Panc1 (cell line): ENCODE measurements at regions not wholly inside any gene's neighbourhood (a gene's known extent, or its start where the extent isn't known, plus 50 kb on each side); places are given as distances from the start of the nearest gene placed in this dataset.

Experiments
- ATAC-seq: fragments of 200-7000 bp; cut with Tn5 transposase; 2 replicates; pipeline ENCODE4 v1.9.1; 2020; ENCODE audit warnings: mild to moderate bottlenecking, moderate library complexity
- BruUV-seq: library from RNA; stranded (reverse); fragments of 400-500 nt; replicated peaks from 2 replicates; lab custom pipeline; 2021; lab: Mats Ljungman, UMichigan
- CTCF ChIA-PET: fragments of 300-600 bp; sonication (Branson Sonifier 250); formaldehyde crosslinking; loops from one replicate; lab custom pipeline; 2022; ENCODE audit warnings: antibody characterized with exemption; lab: Charles Lee
- POLR2A ChIA-PET: fragments of 300-600 bp; sonication (Branson Sonifier 250); formaldehyde crosslinking; loops from one replicate; lab custom pipeline; 2022; ENCODE audit warnings: antibody characterized with exemption; lab: Charles Lee
- DNase-seq: peaks from one replicate; pipeline ENCODE4 v3.0.0-alpha.2; 2010; ENCODE audit warnings: low read depth, low spot score
- H3K27ac ChIP-seq: 2 replicates; pipeline ENCODE4 v1.5.1; 2011; ENCODE audit warnings: mild to moderate bottlenecking, low read length, inconsistent platforms
- H3K27me3 ChIP-seq: fragments of 200-500 bp; sonication (Bioruptor generic); 2 replicates; pipeline ENCODE4 v1.6.0; 2014; ENCODE audit warnings: low read length, inconsistent platforms; ENCODE audit not compliant: control insufficient read depth, insufficient read depth
- H3K36me3 ChIP-seq: fragments of 200-500 bp; sonication (Bioruptor generic); 2 replicates; pipeline ENCODE4 v1.5.1; 2014; ENCODE audit warnings: inconsistent platforms, mild to moderate bottlenecking, low read length, moderate library complexity; ENCODE audit not compliant: control insufficient read depth, insufficient read depth
- H3K4me1 ChIP-seq: 2 replicates; pipeline ENCODE4 v1.5.1; 2011; ENCODE audit warnings: inconsistent platforms, mild to moderate bottlenecking, low read length, moderate library complexity; ENCODE audit not compliant: control insufficient read depth, insufficient read depth
- H3K4me3 ChIP-seq, 2 experiments: 2 replicates each; pipeline ENCODE4 v1.5.1; 2011 to 2012; ENCODE audit warnings: low read depth in 2 of 2, low read length in 2 of 2, mild to moderate bottlenecking in 2 of 2, inconsistent platforms in 1 of 2, moderate library complexity in 1 of 2
- H3K9me3 ChIP-seq: fragments of 200-500 bp; sonication (Bioruptor generic); 2 replicates; pipeline ENCODE4 v1.5.1; 2014; ENCODE audit warnings: low read depth, mild to moderate bottlenecking, inconsistent platforms, low read length, moderate library complexity; ENCODE audit not compliant: control insufficient read depth, insufficient read depth
- CTCF ChIP-seq: fragments of 450-650 bp; IDR thresholded peaks from 2 replicates; pipeline ENCODE4 v1.5.1; 2017; ENCODE audit warnings: mild to moderate bottlenecking
- POLR2AphosphoS5 ChIP-seq: IDR thresholded peaks from 2 replicates; pipeline ENCODE4 v1.6.1; 2012; ENCODE audit warnings: mild to moderate bottlenecking, low read depth, low read length, moderate library complexity
- REST ChIP-seq, 2 experiments: IDR thresholded peaks; 2 replicates each; pipeline ENCODE4 v1.6.1; 2011 to 2012; ENCODE audit warnings: low read depth in 2 of 2, control low read depth in 1 of 2, low read length in 1 of 2, mild to moderate bottlenecking in 1 of 2, moderate library complexity in 1 of 2; ENCODE audit not compliant: insufficient read depth in 1 of 2
- SIN3A ChIP-seq: IDR thresholded peaks from 2 replicates; pipeline ENCODE4 v1.6.1; 2012; ENCODE audit warnings: low read depth, mild to moderate bottlenecking, low read length, moderate library complexity, borderline replicate concordance; ENCODE audit not compliant: insufficient read depth
- TCF7L2 ChIP-seq: IDR thresholded peaks from 2 replicates; pipeline ENCODE4 v1.6.1; 2011; ENCODE audit warnings: mild to moderate bottlenecking, low read depth, low read length, inconsistent platforms
- in situ Hi-C: cut with HindIII; loops from 2 replicates; pipeline ENCODE4 v1.10.0; 2016; ENCODE audit warnings: low sequenced_read_pairs, low pct_unique_long_range_greater_than_20kb
- intact Hi-C: fragments of 100-400 bp; cut with micrococcal nuclease; formaldehyde crosslinking; loops from one replicate; pipeline ENCODE4 v1.10.0; 2022; ENCODE audit not compliant: unreplicated experiment

- Histone ChIP-seq H3K9me3 (no peaks in the 10 kb centered on the region), H3K36me3 (no peaks in the 10 kb centered on the region), H3K4me3 (no peak overlapping the region), H3K27me3 (no peaks in the 10 kb centered on the region), H3K4me1 (no peaks in the 10 kb centered on the region), H3K27ac (no peak overlapping the region)
- no TSS peak for BruUV-seq
- TF ChIP-seq SIN3A (no peak), POLR2AphosphoS5 (no peak), TCF7L2 (no peak), CTCF (no peak), REST (IDR thresholded peaks at IDR 0.05; ENCODE audit: insufficient read depth in 1 of 2, low read depth in 2 of 2, low read length in 1 of 2) (no peak)
- ChIA-PET POLR2A (no interaction called here), CTCF (no interaction called here)
- in situ Hi-C loops (no loop called here), intact Hi-C loops (loop anchor here (1.0 kb wide), 1 partner anchor 13 kb away; no protein-coding TSS in a partner anchor)
- no peak for ATAC-seq
- no peak for DNase-seq
Measured at GRCh38 chr17:11028349-11028748, 190.5 kb upstream of the PIRT start.

GRCh38 chr17:11026903-11027302, 189.0 kb upstream of the PIRT start:
- ATAC-seq (no peak), DNase-seq (no peak)
- Histone ChIP-seq H3K4me1 (no peaks in the 10 kb centered on the region), H3K27me3 (no peaks in the 10 kb centered on the region), H3K4me3 (no peak overlapping the region), H3K27ac (no peak overlapping the region), H3K36me3 (no peaks in the 10 kb centered on the region), H3K9me3 (no peaks in the 10 kb centered on the region)
- CTCF ChIA-PET = no interaction called here
- POLR2A ChIA-PET = no interaction called here
- no peak for TF ChIP-seq TCF7L2
- TF ChIP-seq SIN3A = no peak
- no peak for TF ChIP-seq REST (IDR thresholded peaks at IDR 0.05; ENCODE audit: insufficient read depth in 1 of 2, low read depth in 2 of 2, low read length in 1 of 2)
- no peak for TF ChIP-seq POLR2AphosphoS5
- no peak for TF ChIP-seq CTCF
- in situ Hi-C loops = no loop called here
- BruUV-seq = no TSS peak
- intact Hi-C loops = no loop called here
